ENCODE measurements at regions not wholly inside any gene's neighbourhood (a gene's known extent, or its start where the extent isn't known, plus 50 kb on each side); places are given as distances from the start of the nearest gene placed in this dataset.
"Not testable (repeated sequence)": the region's sequence is repeated elsewhere in the genome, so short reads cannot be mapped to it uniquely, and the experiment has no call there.

GRCh38 chr13:33340631-33341030 lies 55.1 kb upstream of the STARD13 start:
- DNase-seq (ENCODE audit: low read depth in 2 of 2) = no peak

GRCh38 chr13:33341861-33342452 lies 56.4 kb upstream of the STARD13 start:
- no peak for DNase-seq (ENCODE audit: low read depth in 2 of 2)

GRCh38 chr13:33345842-33346241 lies 60.3 kb upstream of the STARD13 start:
- no peak for DNase-seq (ENCODE audit: low read depth in 2 of 2)

GRCh38 chr13:33347861-33348260 lies 62.3 kb upstream of the STARD13 start:
- DNase-seq (ENCODE audit: low read depth in 2 of 2) = no peak

- no peak for DNase-seq (ENCODE audit: low read depth in 2 of 2)
Observed at GRCh38 chr13:33348366-33348765, 62.8 kb upstream of the STARD13 start.

- DNase-seq (ENCODE audit: low read depth in 2 of 2) = peak in 1 of 2 donors; percentile 7
Observed at GRCh38 chr13:33349288-33349985, 63.9 kb upstream of the STARD13 start.

GRCh38 chr13:33349986-33350826 lies 64.7 kb upstream of the STARD13 start:
- DNase-seq (ENCODE audit: low read depth in 2 of 2) = peak; percentile 46 to 63

GRCh38 chr13:33351319-33351718 lies 65.8 kb upstream of the STARD13 start:
- peak in 1 of 2 donors; percentile 84 for DNase-seq (ENCODE audit: low read depth in 2 of 2)

- peak in 1 of 2 donors; percentile 20 for DNase-seq (ENCODE audit: low read depth in 2 of 2)
Observed at GRCh38 chr13:33352041-33352440, 66.5 kb upstream of the STARD13 start.

- no peak for DNase-seq (ENCODE audit: low read depth in 2 of 2)
Observed at GRCh38 chr13:33352526-33352925, 67.0 kb upstream of the STARD13 start.

GRCh38 chr13:33353210-33353609 lies 67.7 kb upstream of the STARD13 start:
- DNase-seq (ENCODE audit: low read depth in 2 of 2) = peak; percentile 18 to 87

GRCh38 chr13:33353646-33354045 lies 68.1 kb upstream of the STARD13 start:
- no peak for DNase-seq (ENCODE audit: low read depth in 2 of 2)

GRCh38 chr13:33355201-33355895 lies 69.8 kb upstream of the STARD13 start:
- DNase-seq (ENCODE audit: low read depth in 2 of 2) = no peak

GRCh38 chr13:33358076-33358475 lies 72.5 kb upstream of the STARD13 start:
- not testable (repeated sequence) for DNase-seq (ENCODE audit: low read depth in 2 of 2)

GRCh38 chr13:33362986-33363727 lies 77.6 kb upstream of the STARD13 start:
- no peak for DNase-seq (ENCODE audit: low read depth in 2 of 2)

- DNase-seq (ENCODE audit: low read depth in 2 of 2) = no peak
Observed at GRCh38 chr13:33364192-33364591, 78.6 kb upstream of the STARD13 start.

- no peak for DNase-seq (ENCODE audit: low read depth in 2 of 2)
Observed at GRCh38 chr13:33366469-33367062, 81.0 kb upstream of the STARD13 start.

GRCh38 chr13:33367171-33367895 lies 81.8 kb upstream of the STARD13 start:
- DNase-seq (ENCODE audit: low read depth in 2 of 2) = no peak

- no peak for DNase-seq (ENCODE audit: low read depth in 2 of 2)
Observed at GRCh38 chr13:33367926-33368325, 82.4 kb upstream of the STARD13 start.

- no peak for DNase-seq (ENCODE audit: low read depth in 2 of 2)
Observed at GRCh38 chr13:33369073-33369472, 83.5 kb upstream of the STARD13 start.
